BJ (cell line): ENCODE measurements at regions not wholly inside any gene's neighbourhood (a gene's known extent, or its start where the extent isn't known, plus 50 kb on each side); places are given as distances from the start of the nearest gene placed in this dataset.

Experiments
- CTCF ChIA-PET: fragments of 350-600 bp; formaldehyde crosslinking; extraction: SDS; loops from one replicate; lab custom pipeline; 2021; ENCODE audit warnings: antibody characterized with exemption, inconsistent platforms; lab: Yijun Ruan, JAX
- POLR2A ChIA-PET: fragments of 300-600 bp; sonication (Branson Sonifier 250); formaldehyde crosslinking; extraction: SDS; loops from one replicate; lab custom pipeline; 2021; ENCODE audit warnings: antibody characterized with exemption; lab: Charles Lee
- DNase-seq: peaks from one replicate; pipeline ENCODE4 v3.0.0-alpha.2; 2011; ENCODE audit warnings: low read depth
- H3K27me3 ChIP-seq: 2 replicates; pipeline ENCODE4 v1.6.0; 2011; ENCODE audit warnings: low read length; ENCODE audit not compliant: control insufficient read depth, insufficient read depth
- H3K36me3 ChIP-seq: 2 replicates; pipeline ENCODE4 v1.5.1; 2011; ENCODE audit warnings: low read length; ENCODE audit not compliant: control insufficient read depth, insufficient read depth
- H3K4me3 ChIP-seq: 2 replicates; pipeline ENCODE4 v1.5.1; 2011; ENCODE audit warnings: low read depth, mild to moderate bottlenecking, control low read depth, low read length
- CTCF ChIP-seq: IDR thresholded peaks from 2 replicates; pipeline ENCODE4 v1.5.1; 2011; ENCODE audit warnings: low read depth, mild to moderate bottlenecking, control low read depth, inconsistent platforms, low read length, moderate library complexity; ENCODE audit not compliant: insufficient read depth

GRCh38 chr2:129881786-129882396, 97.6 kb upstream of the RAB6C start:
- TF ChIP-seq CTCF: no peak
- ChIA-PET CTCF (no interaction called here), POLR2A (no interaction called here)
- Histone ChIP-seq H3K27me3 (no peaks in the 10 kb centered on the region), H3K4me3 (no peak overlapping the region), H3K36me3 (no peaks in the 10 kb centered on the region)
- DNase-seq: no peak

- DNase-seq: no peak
- POLR2A ChIA-PET: no interaction called here
- CTCF ChIA-PET: no interaction called here
- Histone ChIP-seq H3K4me3 (no peak overlapping the region), H3K27me3 (no peaks in the 10 kb centered on the region), H3K36me3 (no peaks in the 10 kb centered on the region)
- no peak for TF ChIP-seq CTCF
Observed at GRCh38 chr2:129882476-129882875, 97.0 kb upstream of the RAB6C start.

- H3K4me3 ChIP-seq: no peak overlapping the region
- ChIA-PET POLR2A (no interaction called here), CTCF (no interaction called here)
- no peak for TF ChIP-seq CTCF
- H3K27me3 ChIP-seq: no peaks in the 10 kb centered on the region
- no peaks in the 10 kb centered on the region for H3K36me3 ChIP-seq
- no peak for DNase-seq
Observed at GRCh38 chr2:129883121-129883520, 96.3 kb upstream of the RAB6C start.

GRCh38 chr2:129884221-129884786, 95.2 kb upstream of the RAB6C start:
- no peak for TF ChIP-seq CTCF
- ChIA-PET POLR2A (no interaction called here), CTCF (no interaction called here)
- Histone ChIP-seq H3K4me3 (no peak overlapping the region), H3K27me3 (no peaks in the 10 kb centered on the region), H3K36me3 (no peaks in the 10 kb centered on the region)
- no peak for DNase-seq

GRCh38 chr2:129885735-129886134, 93.7 kb upstream of the RAB6C start:
- H3K36me3 ChIP-seq: no peaks in the 10 kb centered on the region
- no peak for TF ChIP-seq CTCF
- H3K4me3 ChIP-seq: no peak overlapping the region
- DNase-seq: no peak
- ChIA-PET CTCF (no interaction called here), POLR2A (no interaction called here)
- no peaks in the 10 kb centered on the region for H3K27me3 ChIP-seq
